Hepatocyte (in vitro differentiated cells): ENCODE measurements at regions not wholly inside any gene's neighbourhood (a gene's known extent, or its start where the extent isn't known, plus 50 kb on each side); places are given as distances from the start of the nearest gene placed in this dataset.
"Not testable (repeated sequence)": the region's sequence is repeated elsewhere in the genome, so short reads cannot be mapped to it uniquely, and the experiment has no call there.

Source experiments
- DNase-seq: peaks from one replicate; pipeline ENCODE4 v3.0.0-alpha.2; 2016; ENCODE audit warnings: low spot score
- H2AFZ ChIP-seq: fragments of 200-600 bp; sonication (generic); 2 replicates; pipeline ENCODE4 v1.6.0; 2016; ENCODE audit warnings: antibody characterized with exemption, mild to moderate bottlenecking
- H3K27ac ChIP-seq: fragments of 200-600 bp; sonication (generic); 2 replicates; pipeline ENCODE4 v1.5.1; 2016; ENCODE audit warnings: mild to moderate bottlenecking
- H3K27me3 ChIP-seq: fragments of 200-600 bp; sonication (generic); 2 replicates; pipeline ENCODE4 v1.6.1; 2016
- H3K36me3 ChIP-seq: fragments of 200-600 bp; sonication (generic); replicated peaks from 2 replicates; pipeline ENCODE4 v1.5.1; 2016; ENCODE audit warnings: low read depth; ENCODE audit not compliant: insufficient read depth
- H3K4me1 ChIP-seq: fragments of 200-600 bp; sonication (generic); 2 replicates; pipeline ENCODE4 v1.5.1; 2016; ENCODE audit warnings: mild to moderate bottlenecking, moderate library complexity; ENCODE audit not compliant: insufficient read depth
- H3K4me2 ChIP-seq: fragments of 200-600 bp; sonication (generic); 2 replicates; pipeline ENCODE4 v1.6.0; 2016
- H3K4me3 ChIP-seq: fragments of 200-600 bp; sonication (generic); 2 replicates; pipeline ENCODE4 v1.5.1; 2016; ENCODE audit warnings: mild to moderate bottlenecking
- H3K79me2 ChIP-seq: fragments of 200-600 bp; sonication (generic); 2 replicates; pipeline ENCODE4 v1.6.0; 2017; ENCODE audit warnings: mild to moderate bottlenecking
- H3K9me2 ChIP-seq: fragments of 200-600 bp; sonication (generic); replicated peaks from 2 replicates; pipeline ENCODE4 v1.6.0; 2017; ENCODE audit warnings: mild to moderate bottlenecking; ENCODE audit not compliant: insufficient read depth
- H3K9me3 ChIP-seq: fragments of 200-600 bp; sonication (generic); 2 replicates; pipeline ENCODE4 v1.5.1; 2016; ENCODE audit warnings: low read depth, mild to moderate bottlenecking
- H4K20me1 ChIP-seq: fragments of 200-600 bp; sonication (generic); 2 replicates; pipeline ENCODE4 v1.6.0; 2016; ENCODE audit warnings: mild to moderate bottlenecking; ENCODE audit not compliant: insufficient read depth, poor library complexity, severe bottlenecking
- EZH2 ChIP-seq: fragments of 200-600 bp; sonication (generic); IDR thresholded peaks from 2 replicates; pipeline ENCODE4 v1.6.1; 2016; ENCODE audit warnings: antibody characterized with exemption, mild to moderate bottlenecking, borderline replicate concordance
- EZH2phosphoT487 ChIP-seq: fragments of 200-600 bp; sonication (generic); IDR thresholded peaks from one replicate; pipeline ENCODE4 v1.6.1; 2018; ENCODE audit warnings: antibody characterized with exemption, mild to moderate bottlenecking, low read depth, moderate library complexity; ENCODE audit not compliant: unreplicated experiment, severe bottlenecking
- WGBS: methylation state at CpG from one replicate; pipeline ENCODE4 v1.1.6; 2016; ENCODE audit warnings: low lambda C conversion rate; ENCODE audit errors: missing lambda C conversion rate; 5-methylcytosine and 5-hydroxymethylcytosine counted together
- TF ChIP-seq, protein P1 (sequence below): fragments of 200-600 bp; sonication (generic); IDR thresholded peaks from 2 replicates; pipeline ENCODE4 v1.5.1; 2016; ENCODE audit warnings: antibody characterized with exemption, mild to moderate bottlenecking; ENCODE audit not compliant: poor library complexity

GRCh38 chr2:223285370-223286265, 233.6 kb downstream of the KCNE4 start:
- Histone ChIP-seq H3K4me2 (no peak overlapping the region), H3K27ac (no peak overlapping the region), H3K36me3 (no peaks in the 10 kb centered on the region), H3K79me2 (no peaks in the 10 kb centered on the region), H3K27me3 (no peaks in the 10 kb centered on the region), H3K9me2 (no peaks in the 10 kb centered on the region), H3K4me1 (no peaks in the 10 kb centered on the region), H4K20me1 (no peaks in the 10 kb centered on the region), H3K4me3 (no peak overlapping the region), H3K9me3 (no peaks in the 10 kb centered on the region), H2AFZ (no peak overlapping the region)
- DNase-seq, result no peak
- 96% methylated on average over 6 of the region's 6 CpGs for WGBS
- no peak for TF ChIP-seq EZH2phosphoT487
- no peak for TF ChIP-seq EZH2
- TF ChIP-seq, protein P1, sequence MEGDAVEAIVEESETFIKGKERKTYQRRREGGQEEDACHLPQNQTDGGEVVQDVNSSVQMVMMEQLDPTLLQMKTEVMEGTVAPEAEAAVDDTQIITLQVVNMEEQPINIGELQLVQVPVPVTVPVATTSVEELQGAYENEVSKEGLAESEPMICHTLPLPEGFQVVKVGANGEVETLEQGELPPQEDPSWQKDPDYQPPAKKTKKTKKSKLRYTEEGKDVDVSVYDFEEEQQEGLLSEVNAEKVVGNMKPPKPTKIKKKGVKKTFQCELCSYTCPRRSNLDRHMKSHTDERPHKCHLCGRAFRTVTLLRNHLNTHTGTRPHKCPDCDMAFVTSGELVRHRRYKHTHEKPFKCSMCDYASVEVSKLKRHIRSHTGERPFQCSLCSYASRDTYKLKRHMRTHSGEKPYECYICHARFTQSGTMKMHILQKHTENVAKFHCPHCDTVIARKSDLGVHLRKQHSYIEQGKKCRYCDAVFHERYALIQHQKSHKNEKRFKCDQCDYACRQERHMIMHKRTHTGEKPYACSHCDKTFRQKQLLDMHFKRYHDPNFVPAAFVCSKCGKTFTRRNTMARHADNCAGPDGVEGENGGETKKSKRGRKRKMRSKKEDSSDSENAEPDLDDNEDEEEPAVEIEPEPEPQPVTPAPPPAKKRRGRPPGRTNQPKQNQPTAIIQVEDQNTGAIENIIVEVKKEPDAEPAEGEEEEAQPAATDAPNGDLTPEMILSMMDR, result no peak

- Histone ChIP-seq H3K4me3 (no peak overlapping the region), H3K4me1 (no peaks in the 10 kb centered on the region), H3K27me3 (no peaks in the 10 kb centered on the region), H3K9me3 (no peaks in the 10 kb centered on the region), H2AFZ (no peak overlapping the region), H3K36me3 (no peaks in the 10 kb centered on the region), H3K79me2 (no peaks in the 10 kb centered on the region), H4K20me1 (no peaks in the 10 kb centered on the region), H3K4me2 (no peak overlapping the region), H3K9me2 (no peaks in the 10 kb centered on the region), H3K27ac (no peak overlapping the region)
- DNase-seq, result no peak
- TF ChIP-seq EZH2 (no peak), EZH2phosphoT487 (no peak)
- TF ChIP-seq, protein P1, result no peak
These were observed 242.8 kb downstream of the KCNE4 start for GRCh38 chr2:223294756-223295155.

GRCh38 chr2:223297788-223298187, 245.8 kb downstream of the KCNE4 start:
- Histone ChIP-seq H3K36me3 (no peaks in the 10 kb centered on the region), H3K9me3 (no peaks in the 10 kb centered on the region), H3K4me3 (no peak overlapping the region), H3K4me2 (no peak overlapping the region), H3K79me2 (no peaks in the 10 kb centered on the region), H2AFZ (no peak overlapping the region), H4K20me1 (no peaks in the 10 kb centered on the region), H3K27me3 (no peaks in the 10 kb centered on the region), H3K9me2 (no peaks in the 10 kb centered on the region), H3K4me1 (no peaks in the 10 kb centered on the region), H3K27ac (no peak overlapping the region)
- DNase-seq, result no peak
- TF ChIP-seq, protein P1, result no peak
- TF ChIP-seq EZH2phosphoT487, result no peak
- no peak for TF ChIP-seq EZH2

DNA sequence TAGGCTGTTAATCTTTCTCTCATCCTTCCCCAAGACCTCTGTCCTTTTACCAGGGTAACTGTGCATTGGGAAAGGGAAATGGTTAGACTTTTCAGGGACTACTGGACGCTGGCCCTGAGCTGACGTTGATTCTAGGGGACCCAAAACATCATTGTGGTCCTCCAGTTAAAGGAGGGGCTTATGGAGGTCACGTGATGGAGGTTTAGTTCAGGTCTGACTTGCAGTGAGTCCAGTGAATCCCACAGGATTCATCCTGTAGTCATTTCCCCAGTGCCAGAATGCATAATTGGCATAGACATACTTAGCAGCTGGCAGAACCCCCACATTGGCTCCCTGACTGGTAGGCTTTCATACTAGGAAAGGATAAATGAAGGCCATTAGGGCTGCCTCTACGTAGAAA, 246.3 kb downstream of the KCNE4 start:
- not testable (repeated sequence) for H3K9me2 ChIP-seq, H3K4me2 ChIP-seq, H3K4me1 ChIP-seq, H3K4me3 ChIP-seq, H3K9me3 ChIP-seq, H3K27me3 ChIP-seq, H3K27ac ChIP-seq, H3K36me3 ChIP-seq, H4K20me1 ChIP-seq, H2AFZ ChIP-seq, H3K79me2 ChIP-seq, DNase-seq
- 84% methylated on average over 4 of the region's 4 CpGs for whole genome bisulfite sequencing
